IPS-NIHi11 (cell line): ENCODE measurements at regions not wholly inside any gene's neighbourhood (a gene's known extent, or its start where the extent isn't known, plus 50 kb on each side); places are given as distances from the start of the nearest gene placed in this dataset.

Experiments used
- DNase-seq: peaks from one replicate; pipeline ENCODE4 v3.0.0; 2012; ENCODE audit warnings: mixed read lengths, low spot score

DNA sequence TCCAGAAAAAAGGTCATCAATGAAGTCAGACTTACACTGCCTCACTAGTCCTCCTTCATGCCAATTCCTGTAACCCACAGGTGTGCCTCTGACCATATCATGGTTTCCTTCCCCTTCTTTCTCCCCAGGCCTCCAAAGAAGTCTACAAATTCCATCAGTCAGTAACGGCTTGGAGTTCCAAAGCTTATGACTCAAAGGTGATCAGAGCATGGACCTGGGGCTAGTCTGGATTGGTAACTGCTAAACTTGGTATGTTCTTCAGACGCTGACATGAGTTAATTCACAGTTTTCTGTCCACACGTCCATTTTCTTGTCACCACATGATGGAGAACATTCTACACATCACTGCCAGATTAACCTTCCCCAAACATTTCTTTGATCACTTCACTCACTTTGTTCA lies 560.4 kb downstream of the ETNK1 start:
- DNase-seq, result no peak

- DNase-seq, result no peak
Observed at GRCh38 chr12:23186950-23187349, 562.0 kb downstream of the ETNK1 start.

DNA sequence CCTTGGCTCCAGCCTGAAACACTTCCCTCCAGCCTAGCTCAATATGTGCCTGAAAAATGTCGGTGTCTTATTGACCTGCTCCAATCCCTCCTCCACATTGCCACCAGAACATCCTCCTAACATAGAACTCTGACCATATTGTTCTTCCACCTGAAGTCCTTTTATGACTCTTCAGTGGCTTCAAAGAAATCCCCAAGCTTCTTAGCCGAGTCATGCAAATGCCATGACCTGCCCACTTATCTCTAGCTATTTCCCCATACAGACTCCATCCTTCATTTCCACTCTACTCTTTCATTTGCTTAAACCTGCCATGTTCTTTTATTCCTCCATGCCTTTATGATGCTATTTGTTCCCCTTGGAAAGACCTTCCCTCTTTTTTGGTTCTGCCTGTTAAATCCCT lies 568.6 kb downstream of the ETNK1 start:
- DNase-seq, result no peak

- no peak for DNase-seq
Observed at GRCh38 chr12:23197266-23197665, 572.3 kb downstream of the ETNK1 start.

GRCh38 chr12:23202728-23203127 lies 577.8 kb downstream of the ETNK1 start:
- DNase-seq, result no peak

- peak; percentile 72 for DNase-seq
Observed at GRCh38 chr12:23204933-23205778, 580.2 kb downstream of the ETNK1 start.

DNA sequence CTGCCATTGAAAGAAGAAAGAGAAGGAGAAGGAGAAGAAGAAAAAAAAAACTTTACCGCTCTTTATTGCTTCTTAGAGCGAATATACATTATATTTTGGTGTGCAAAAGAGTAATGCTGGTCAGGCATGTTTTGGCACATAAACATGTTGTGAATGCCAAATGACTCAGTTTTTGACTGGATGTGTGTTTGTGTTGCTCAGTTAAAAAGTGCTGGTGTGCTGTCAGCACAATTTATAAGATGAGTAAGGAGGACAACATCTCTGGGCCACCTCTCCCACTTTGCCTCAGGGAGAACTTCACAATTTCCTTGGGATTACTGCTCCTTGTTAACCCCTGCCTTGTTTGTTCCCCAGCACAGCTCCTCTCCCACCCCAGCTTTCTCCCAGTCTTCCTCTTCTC lies 584.8 kb downstream of the ETNK1 start:
- DNase-seq, result no peak

- no peak for DNase-seq
Observed at GRCh38 chr12:23210573-23210972, 585.6 kb downstream of the ETNK1 start.

- DNase-seq, result no peak
Observed at GRCh38 chr12:23211384-23212320, 586.7 kb downstream of the ETNK1 start.

DNA sequence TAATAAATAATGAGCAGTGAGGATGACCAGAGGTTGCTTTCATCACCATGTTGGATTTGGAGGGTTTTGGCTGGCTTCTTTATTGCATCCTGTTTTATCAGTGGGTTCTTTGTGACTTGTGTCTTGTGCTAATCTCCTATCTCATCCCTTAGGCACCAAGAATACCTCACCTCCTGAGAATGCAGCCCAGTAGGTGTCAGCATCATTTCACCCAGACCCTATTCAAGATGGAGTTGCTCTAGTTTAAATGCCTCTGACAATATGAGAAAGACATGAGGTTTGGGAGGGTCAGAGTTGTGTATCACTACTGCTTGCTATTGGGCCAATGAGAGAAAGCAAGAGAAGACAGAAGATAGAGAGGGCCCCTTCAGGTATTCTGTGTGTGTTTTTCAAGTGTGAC lies 592.2 kb downstream of the ETNK1 start:
- no peak for DNase-seq

- no peak for DNase-seq
Observed at GRCh38 chr12:23217667-23218066, 592.7 kb downstream of the ETNK1 start.

DNA sequence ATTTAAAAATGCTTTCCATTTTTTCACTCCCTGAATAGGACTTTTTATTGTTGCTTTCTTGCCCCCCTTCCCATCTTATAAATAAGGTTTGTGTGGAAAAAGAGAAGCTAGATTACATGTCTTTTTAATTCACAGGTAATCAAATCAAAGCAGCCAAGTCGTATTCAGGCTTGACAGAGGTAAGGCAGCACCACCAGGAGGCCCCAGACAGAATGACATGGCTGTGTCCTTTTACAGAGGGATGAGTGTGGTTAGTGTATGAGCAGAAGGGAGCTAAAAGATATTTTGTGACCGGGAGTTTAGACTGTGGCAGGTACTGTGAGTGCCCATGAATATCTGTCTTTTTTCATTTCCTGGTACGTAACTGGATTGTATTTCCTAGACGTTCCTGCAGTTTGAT lies 596.1 kb downstream of the ETNK1 start:
- peak; percentile 55 for DNase-seq

DNA sequence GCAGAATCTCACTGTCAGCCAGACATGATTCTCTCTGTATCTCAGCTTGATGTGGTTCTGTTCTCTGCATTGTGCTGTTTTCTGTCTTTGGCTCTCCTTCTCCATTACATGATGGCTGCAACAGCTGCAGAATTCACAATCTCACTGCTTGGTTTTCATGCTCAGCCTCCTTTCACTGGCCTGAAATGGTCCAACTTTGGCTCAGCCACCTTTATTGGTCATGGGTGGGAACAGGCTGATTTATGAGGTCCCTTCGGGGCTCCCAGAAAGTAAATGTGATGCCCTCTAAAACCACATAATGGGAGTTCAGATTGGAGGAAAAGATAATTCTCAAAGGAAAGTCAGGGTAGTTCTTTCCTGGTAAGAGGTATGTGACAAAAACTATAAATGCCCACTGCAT lies 597.0 kb downstream of the ETNK1 start:
- DNase-seq, result no peak

DNA sequence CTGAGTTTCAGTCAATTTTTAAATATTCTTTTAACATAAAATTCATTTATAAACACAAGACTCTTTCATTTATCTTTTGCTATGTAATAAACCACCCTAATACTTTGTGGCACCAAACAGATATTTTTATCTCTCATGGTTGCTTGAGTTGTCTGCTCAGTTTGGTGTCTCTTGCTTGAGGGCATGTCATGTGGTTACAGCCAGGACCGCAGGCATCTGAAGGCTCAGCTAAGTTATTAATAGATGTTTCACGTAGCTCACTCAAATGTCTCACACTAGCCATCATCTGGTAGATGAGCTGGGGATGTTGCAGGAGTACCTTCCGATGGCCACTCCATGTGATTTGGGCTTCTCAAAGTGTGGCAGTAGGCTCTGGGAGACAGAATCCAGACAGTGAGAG lies 597.8 kb downstream of the ETNK1 start:
- DNase-seq, result no peak

GRCh38 chr12:23228101-23228500 lies 603.1 kb downstream of the ETNK1 start:
- DNase-seq, result no peak

DNA sequence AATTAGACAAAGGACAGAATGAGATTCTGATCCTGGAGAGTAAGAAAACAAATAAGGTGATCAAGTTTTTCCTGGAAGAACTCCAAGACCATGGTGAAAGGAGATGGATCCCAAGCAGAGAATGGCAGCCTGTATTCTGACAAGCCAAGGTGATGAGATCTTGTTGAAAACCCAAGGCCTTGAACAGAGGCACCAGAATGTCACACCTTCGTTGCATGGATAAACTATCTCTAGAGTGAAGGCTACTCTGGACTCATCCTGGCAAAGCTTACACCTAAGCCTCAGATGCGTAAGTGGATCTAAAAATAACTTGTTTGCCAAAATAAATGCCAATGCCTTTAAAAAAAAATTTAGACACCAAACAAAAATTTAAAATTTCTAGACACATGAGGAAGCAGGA lies 605.9 kb downstream of the ETNK1 start:
- no peak for DNase-seq

DNA sequence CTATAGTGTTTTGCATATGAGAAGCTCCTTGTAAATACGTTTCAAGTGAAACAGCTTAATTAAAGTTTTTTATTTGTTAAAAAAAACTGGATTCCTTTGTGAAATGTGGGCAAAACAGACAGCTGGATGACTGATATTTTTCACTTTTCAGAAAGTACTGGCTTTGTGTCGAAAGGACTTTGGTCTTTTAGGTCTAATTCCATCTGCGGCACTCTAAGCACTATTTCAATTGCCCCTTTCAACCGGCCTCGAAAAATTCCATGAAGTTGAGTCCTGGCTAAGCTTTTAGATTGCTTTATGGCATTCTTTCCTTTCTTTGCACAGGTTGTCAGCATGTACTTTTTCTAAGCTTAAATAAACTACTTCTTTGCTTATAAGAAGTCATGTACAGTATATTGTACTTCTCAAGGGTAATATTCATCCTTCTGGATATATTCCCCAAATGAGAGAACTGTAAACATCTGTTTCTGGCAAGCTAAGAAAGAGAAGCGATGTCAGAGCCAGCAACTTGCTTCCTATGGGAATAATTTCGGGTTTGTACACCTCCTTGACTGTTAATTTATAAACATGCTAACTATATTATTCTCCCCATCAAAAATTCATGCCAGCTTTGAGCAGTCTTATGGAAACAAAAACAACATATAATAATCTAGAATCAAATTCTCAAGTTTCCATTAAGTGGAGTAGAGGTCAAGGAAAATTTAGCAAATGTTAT lies 611.3 kb downstream of the ETNK1 start:
- DNase-seq, result no peak

DNA sequence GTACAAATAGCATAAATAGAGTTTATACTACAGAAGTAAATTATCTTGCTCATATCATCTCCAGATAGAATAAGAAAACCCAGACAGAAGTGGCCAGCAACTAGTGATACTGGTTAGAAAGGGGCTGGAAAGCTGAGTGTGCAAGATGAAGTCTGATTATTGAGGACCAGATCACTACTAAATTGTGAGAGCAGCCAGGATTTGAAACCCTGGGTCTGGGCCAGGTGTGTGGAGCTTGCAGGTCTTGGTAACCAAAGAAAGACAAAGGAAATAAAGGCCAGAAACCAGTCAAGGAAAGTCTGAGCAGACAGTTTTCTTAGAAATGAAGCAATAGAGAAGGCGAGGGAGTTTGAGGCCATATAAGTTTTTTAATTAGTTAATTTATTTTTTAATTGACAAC lies 611.8 kb downstream of the ETNK1 start:
- DNase-seq, result no peak

- no peak for DNase-seq
Observed at GRCh38 chr12:23238190-23238589, 613.2 kb downstream of the ETNK1 start.

GRCh38 chr12:23238957-23239356 lies 614.0 kb downstream of the ETNK1 start:
- no peak for DNase-seq

- no peak for DNase-seq
Observed at GRCh38 chr12:23245186-23245585, 620.2 kb downstream of the ETNK1 start.

- no peak for DNase-seq
Observed at GRCh38 chr12:23253191-23253590, 628.2 kb downstream of the ETNK1 start.
